SIG-M5 treated with dmso at 0.1 percent for 504 hours (cell line): ENCODE measurements at regions not wholly inside any gene's neighbourhood (a gene's known extent, or its start where the extent isn't known, plus 50 kb on each side); places are given as distances from the start of the nearest gene placed in this dataset.

Experiments
- DNase-seq: peaks from one replicate; lab custom pipeline; 2025; ENCODE audit not compliant: unreplicated experiment; lab: John Stamatoyannopoulos, UW

GRCh38 chr5:54721951-54722654 is 204.5 kb downstream of the SNX18 start:
- DNase-seq, result no peak

GRCh38 chr5:54721116-54721515 is 203.6 kb downstream of the SNX18 start:
- DNase-seq, result no peak

- DNase-seq, result no peak
Observed at GRCh38 chr5:54720341-54720740, 202.8 kb downstream of the SNX18 start.

GRCh38 chr5:54719384-54720283 is 202.1 kb downstream of the SNX18 start:
- DNase-seq, result no peak

- no peak for DNase-seq
Observed at GRCh38 chr5:54718656-54719055, 201.1 kb downstream of the SNX18 start.

- DNase-seq, result no peak
Observed at GRCh38 chr5:54717870-54718269, 200.3 kb downstream of the SNX18 start.

- DNase-seq, result no peak
Observed at GRCh38 chr5:54717459-54717858, 199.9 kb downstream of the SNX18 start.

- no peak for DNase-seq
Observed at GRCh38 chr5:54713923-54714581, 196.5 kb downstream of the SNX18 start.

GRCh38 chr5:54709096-54709495 is 191.5 kb downstream of the SNX18 start:
- no peak for DNase-seq

GRCh38 chr5:54707841-54708240 is 190.3 kb downstream of the SNX18 start:
- no peak for DNase-seq

GRCh38 chr5:54705994-54706653 is 188.6 kb downstream of the SNX18 start:
- peak; percentile 74 for DNase-seq

GRCh38 chr5:54704825-54705224 is 187.3 kb downstream of the SNX18 start:
- no peak for DNase-seq

GRCh38 chr5:54704333-54704732 is 186.8 kb downstream of the SNX18 start:
- no peak for DNase-seq

GRCh38 chr5:54703565-54704255 is 186.2 kb downstream of the SNX18 start:
- no peak for DNase-seq

- no peak for DNase-seq
Observed at GRCh38 chr5:54703133-54703532, 185.6 kb downstream of the SNX18 start.

- DNase-seq, result no peak
Observed at GRCh38 chr5:54702470-54702869, 184.9 kb downstream of the SNX18 start.

- peak; percentile 58 for DNase-seq
Observed at GRCh38 chr5:54700986-54701578, 183.5 kb downstream of the SNX18 start.

- DNase-seq, result no peak
Observed at GRCh38 chr5:54696931-54697330, 179.4 kb downstream of the SNX18 start.

GRCh38 chr5:54696346-54696745 is 178.8 kb downstream of the SNX18 start:
- DNase-seq, result no peak
